Colonic mucosa (tissue), 4 donors: ENCODE measurements at regions not wholly inside any gene's neighbourhood (a gene's known extent, or its start where the extent isn't known, plus 50 kb on each side); places are given as distances from the start of the nearest gene placed in this dataset.

Experiments used
- DNase-seq: peaks from one replicate; pipeline ENCODE4 v3.0.0-alpha.2; 2020
- H3K27ac ChIP-seq: fragments of 200-600 bp; one replicate; pipeline ENCODE4 v1.8.0; 2021
- H3K27me3 ChIP-seq: fragments of 200-600 bp; one replicate; pipeline ENCODE4 v1.8.0; 2021
- H3K36me3 ChIP-seq: fragments of 200-600 bp; one replicate; pipeline ENCODE4 v1.8.0; 2021
- H3K4me1 ChIP-seq: fragments of 200-600 bp; one replicate; pipeline ENCODE4 v1.8.0; 2021; ENCODE audit warnings: mild to moderate bottlenecking
- H3K4me3 ChIP-seq: fragments of 200-600 bp; one replicate; pipeline ENCODE4 v1.8.0; 2021
- H3K9ac ChIP-seq, 2 donors: one replicate each; pipeline ENCODE4 v1.7.0; 2013; ENCODE audit warnings: control low read depth in 2 of 2, low read depth in 2 of 2, low read length in 2 of 2
- H3K9me3 ChIP-seq: fragments of 200-600 bp; one replicate; pipeline ENCODE4 v1.8.0; 2021
- CTCF ChIP-seq: fragments of 200-600 bp; IDR thresholded peaks from one replicate; pipeline ENCODE4 v1.8.0; 2022; ENCODE audit warnings: antibody characterized with exemption, mild to moderate bottlenecking
- intact Hi-C: fragments of 100-400 bp; cut with DNase I; formaldehyde crosslinking; loops from one replicate; pipeline ENCODE4 v1.14.1; 2022
- donor health status: healthy.
- donor health status: DM: no; HTN: no; CAD: no.
- donor health status: DM: no; HTN: no; CAD: no.

DNA sequence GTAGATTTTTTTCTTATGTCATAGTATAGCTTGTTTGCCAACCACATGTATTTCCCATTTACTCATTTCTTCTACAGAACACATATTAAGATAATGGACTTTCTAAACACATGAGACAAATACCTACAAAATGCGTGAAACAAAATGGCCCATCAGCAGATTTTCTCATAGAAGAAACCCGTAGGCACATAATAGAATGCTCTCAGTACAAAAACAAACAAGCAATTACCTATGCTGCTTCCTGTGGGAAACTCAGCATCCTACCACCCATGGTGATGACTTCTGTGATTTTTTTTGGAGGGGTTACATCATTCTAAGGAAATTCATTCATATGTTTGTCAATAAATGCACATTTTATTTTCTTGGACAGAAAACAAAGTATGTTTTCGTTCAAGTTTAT lies 343.6 kb downstream of the SPRY1 start:
- Histone ChIP-seq H3K27ac (no peak overlapping the region), H3K9ac (no peak overlapping the region), H3K9me3 (no peaks in the 10 kb centered on the region), H3K4me1 (no peaks in the 10 kb centered on the region), H3K4me3 (no peak overlapping the region), H3K36me3 (no peaks in the 10 kb centered on the region), H3K27me3 (no peaks in the 10 kb centered on the region)
- no peak for DNase-seq
- no peak for TF ChIP-seq CTCF
- intact Hi-C loops: no loop called here

GRCh38 chr4:123741906-123742305 lies 345.3 kb downstream of the SPRY1 start:
- no peak for TF ChIP-seq CTCF

GRCh38 chr4:123743848-123744247 lies 347.3 kb downstream of the SPRY1 start:
- Histone ChIP-seq H3K27ac (no peak overlapping the region), H3K36me3 (no peaks in the 10 kb centered on the region), H3K4me1 (no peaks in the 10 kb centered on the region), H3K9ac (no peak overlapping the region), H3K27me3 (no peaks in the 10 kb centered on the region), H3K4me3 (no peak overlapping the region), H3K9me3 (no peaks in the 10 kb centered on the region)
- DNase-seq: no peak
- intact Hi-C loops: no loop called here
- no peak for TF ChIP-seq CTCF

More at GRCh38 chr4:123741906-123742305, 345.3 kb downstream of the SPRY1 start:
- H3K27me3 ChIP-seq: no peaks in the 10 kb centered on the region
- no peaks in the 10 kb centered on the region for H3K4me1 ChIP-seq
- no peak overlapping the region for H3K27ac ChIP-seq
- H3K4me3 ChIP-seq: no peak overlapping the region
- H3K9ac ChIP-seq: no peak overlapping the region
- intact Hi-C loops: no loop called here
- H3K9me3 ChIP-seq: no peaks in the 10 kb centered on the region
- no peaks in the 10 kb centered on the region for H3K36me3 ChIP-seq
- no peak for DNase-seq

DNA sequence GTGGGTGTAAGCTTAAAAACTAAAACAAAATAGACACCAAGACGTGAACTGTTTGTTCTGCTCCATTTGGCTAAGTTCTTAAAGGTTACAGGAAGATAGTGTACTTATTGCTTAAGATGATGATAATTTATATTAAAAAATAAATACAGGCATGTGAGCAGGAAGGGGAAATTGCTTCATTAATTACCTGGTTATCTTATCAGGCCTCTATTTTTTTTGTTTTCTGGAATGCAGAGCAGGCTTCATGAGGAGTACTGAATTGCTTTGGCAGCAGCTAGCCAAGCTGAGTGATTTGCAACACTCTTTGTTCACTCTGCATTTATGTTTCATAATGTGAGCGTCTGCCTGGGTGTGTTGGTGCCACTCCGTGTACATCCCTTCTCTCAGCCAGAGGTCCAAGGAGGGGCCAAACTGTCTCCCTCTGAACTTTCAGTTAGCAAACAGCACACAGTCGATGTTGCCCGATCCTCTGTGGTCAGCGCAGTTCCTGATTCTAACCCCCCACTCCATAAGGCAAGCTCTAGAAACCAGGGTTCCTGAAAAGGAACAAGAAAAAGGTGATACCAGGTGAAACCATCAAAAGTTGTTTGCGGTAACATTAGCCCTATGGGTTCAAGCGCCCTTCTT lies 348.2 kb downstream of the SPRY1 start:
- Histone ChIP-seq H3K27ac (no peak overlapping the region), H3K9ac (no peak overlapping the region)
- no peak for TF ChIP-seq CTCF

DNA sequence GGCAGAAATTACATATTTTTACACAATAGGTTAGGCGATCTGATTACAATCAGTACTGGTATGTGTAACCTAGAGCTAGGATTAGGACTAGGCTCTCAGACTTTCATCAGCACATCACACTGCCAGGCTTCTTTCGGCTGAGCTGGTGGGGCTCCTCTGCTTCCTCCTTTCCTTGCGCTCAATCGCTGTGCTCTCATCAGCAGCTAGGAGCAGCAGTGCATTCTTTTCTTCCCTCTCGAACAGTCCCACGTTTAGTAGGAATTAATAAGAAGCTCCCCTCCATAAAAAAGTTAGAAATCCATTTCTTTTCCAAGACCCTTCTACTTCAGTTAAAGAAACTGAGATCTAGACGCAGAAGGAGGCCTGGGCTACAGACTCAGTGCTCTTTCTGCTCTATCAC lies 350.4 kb downstream of the SPRY1 start:
- Histone ChIP-seq H3K27me3 (no peaks in the 10 kb centered on the region), H3K36me3 (no peaks in the 10 kb centered on the region), H3K4me1 (no peaks in the 10 kb centered on the region), H3K9me3 (no peaks in the 10 kb centered on the region), H3K27ac (no peak overlapping the region), H3K4me3 (no peak overlapping the region), H3K9ac (no peak overlapping the region)
- intact Hi-C loops: no loop called here
- TF ChIP-seq CTCF: no peak
- no peak for DNase-seq

More for the DNA sequence above, 348.2 kb downstream of the SPRY1 start:
- Histone ChIP-seq H3K27me3 (no peaks in the 10 kb centered on the region), H3K36me3 (no peaks in the 10 kb centered on the region), H3K9me3 (no peaks in the 10 kb centered on the region), H3K4me3 (no peak overlapping the region), H3K4me1 (no peaks in the 10 kb centered on the region)
- no peak for DNase-seq
- intact Hi-C loops: no loop called here
